ENCODE measurements at regions not wholly inside any gene's neighbourhood (a gene's known extent, or its start where the extent isn't known, plus 50 kb on each side); places are given as distances from the start of the nearest gene placed in this dataset.

GRCh38 chr6:102501615-102502014, 1108.1 kb downstream of the GRIK2 start:
- DNase-seq = no peak
- CTCF ChIA-PET = no interaction called here
- no peak overlapping the region for H3K4me3 Mint-ChIP-seq
- peaks cover 18% of the 10 kb centered on the region for H3K9me3 Mint-ChIP-seq
- no peak overlapping the region for H3K27ac Mint-ChIP-seq
- no peaks in the 10 kb centered on the region for H3K27me3 Mint-ChIP-seq (ENCODE audit: low read depth)
- no peaks in the 10 kb centered on the region for H3K4me1 Mint-ChIP-seq (ENCODE audit: low read depth)
- no peaks in the 10 kb centered on the region for H3K36me3 Mint-ChIP-seq (ENCODE audit: low read depth)
- intact Hi-C loops (cut with micrococcal nuclease) = no loop called here

GRCh38 chr6:102494808-102495207, 1101.3 kb downstream of the GRIK2 start:
- Mint-ChIP-seq H3K9me3 (peaks cover 4% of the 10 kb centered on the region), H3K4me1 (ENCODE audit: low read depth) (no peaks in the 10 kb centered on the region), H3K4me3 (no peak overlapping the region), H3K27ac (no peak overlapping the region), H3K27me3 (ENCODE audit: low read depth) (no peaks in the 10 kb centered on the region), H3K36me3 (ENCODE audit: low read depth) (no peaks in the 10 kb centered on the region)
- DNase-seq = no peak
- CTCF ChIA-PET = no interaction called here
- intact Hi-C loops (cut with micrococcal nuclease) = no loop called here

- Mint-ChIP-seq H3K27ac (no peak overlapping the region), H3K9me3 (peaks cover 4% of the 10 kb centered on the region), H3K4me1 (ENCODE audit: low read depth) (no peaks in the 10 kb centered on the region), H3K4me3 (no peak overlapping the region), H3K36me3 (ENCODE audit: low read depth) (no peaks in the 10 kb centered on the region), H3K27me3 (ENCODE audit: low read depth) (no peaks in the 10 kb centered on the region)
- CTCF ChIA-PET = no interaction called here
- intact Hi-C loops (cut with micrococcal nuclease) = no loop called here
- DNase-seq = no peak
Measured at GRCh38 chr6:102493485-102493884, 1100.0 kb downstream of the GRIK2 start.

GRCh38 chr6:102488729-102489128, 1095.2 kb downstream of the GRIK2 start:
- Mint-ChIP-seq H3K27ac (no peak overlapping the region), H3K4me1 (ENCODE audit: low read depth) (no peaks in the 10 kb centered on the region), H3K27me3 (ENCODE audit: low read depth) (no peaks in the 10 kb centered on the region), H3K9me3 (no peaks in the 10 kb centered on the region), H3K4me3 (no peak overlapping the region), H3K36me3 (ENCODE audit: low read depth) (no peaks in the 10 kb centered on the region)
- intact Hi-C loops (cut with micrococcal nuclease) = no loop called here
- CTCF ChIA-PET = no interaction called here
- no peak for DNase-seq

GRCh38 chr6:102485480-102485879, 1092.0 kb downstream of the GRIK2 start:
- no peaks in the 10 kb centered on the region for H3K27me3 Mint-ChIP-seq (ENCODE audit: low read depth)
- DNase-seq = no peak
- intact Hi-C loops (cut with micrococcal nuclease) = no loop called here
- no peaks in the 10 kb centered on the region for H3K9me3 Mint-ChIP-seq
- no peaks in the 10 kb centered on the region for H3K36me3 Mint-ChIP-seq (ENCODE audit: low read depth)
- H3K4me3 Mint-ChIP-seq = no peak overlapping the region
- no peak overlapping the region for H3K27ac Mint-ChIP-seq
- no peaks in the 10 kb centered on the region for H3K4me1 Mint-ChIP-seq (ENCODE audit: low read depth)
- CTCF ChIA-PET = no interaction called here

GRCh38 chr6:102474041-102474807, 1080.7 kb downstream of the GRIK2 start:
- intact Hi-C loops (cut with micrococcal nuclease) = no loop called here
- Mint-ChIP-seq H3K27ac (no peak overlapping the region), H3K9me3 (no peaks in the 10 kb centered on the region), H3K4me3 (no peak overlapping the region), H3K36me3 (ENCODE audit: low read depth) (no peaks in the 10 kb centered on the region), H3K4me1 (ENCODE audit: low read depth) (no peaks in the 10 kb centered on the region), H3K27me3 (ENCODE audit: low read depth) (no peaks in the 10 kb centered on the region)
- CTCF ChIA-PET = no interaction called here
- DNase-seq = no peak

DNA sequence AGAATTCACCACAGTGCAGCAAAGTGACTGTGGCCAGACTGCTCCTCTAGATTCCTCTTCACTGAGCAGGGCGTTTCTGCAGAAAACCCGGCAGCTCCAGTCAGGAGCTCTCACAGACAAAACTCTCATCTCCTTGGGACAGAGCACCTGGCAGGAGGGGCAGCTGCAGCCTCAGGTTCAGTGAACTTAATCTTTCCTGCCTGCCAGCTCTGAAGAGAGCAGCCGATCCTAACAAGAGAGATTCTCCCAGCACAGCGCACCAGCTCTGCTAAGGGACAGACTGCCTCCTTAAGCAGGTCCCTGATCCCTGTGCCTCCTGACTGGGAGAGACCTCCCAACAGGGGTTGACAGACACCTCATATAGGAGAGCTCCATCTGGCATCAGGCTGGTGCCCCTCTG, 1065.5 kb downstream of the GRIK2 start:
- no peaks in the 10 kb centered on the region for H3K36me3 Mint-ChIP-seq (ENCODE audit: low read depth)
- no peaks in the 10 kb centered on the region for H3K27me3 Mint-ChIP-seq (ENCODE audit: low read depth)
- H3K9me3 Mint-ChIP-seq = peaks cover 6% of the 10 kb centered on the region
- H3K27ac Mint-ChIP-seq = no peak overlapping the region
- H3K4me1 Mint-ChIP-seq (ENCODE audit: low read depth) = no peaks in the 10 kb centered on the region
- intact Hi-C loops (cut with micrococcal nuclease) = no loop called here
- H3K4me3 Mint-ChIP-seq = no peak overlapping the region
- DNase-seq = no peak
- CTCF ChIA-PET = no interaction called here

- H3K36me3 Mint-ChIP-seq (ENCODE audit: low read depth) = no peaks in the 10 kb centered on the region
- H3K4me3 Mint-ChIP-seq = no peak overlapping the region
- no peaks in the 10 kb centered on the region for H3K4me1 Mint-ChIP-seq (ENCODE audit: low read depth)
- DNase-seq = no peak
- H3K27ac Mint-ChIP-seq = no peak overlapping the region
- H3K9me3 Mint-ChIP-seq = peaks cover 2% of the 10 kb centered on the region
- CTCF ChIA-PET = no interaction called here
- intact Hi-C loops (cut with micrococcal nuclease) = no loop called here
- H3K27me3 Mint-ChIP-seq (ENCODE audit: low read depth) = no peaks in the 10 kb centered on the region
Measured at GRCh38 chr6:102438171-102438570, 1044.7 kb downstream of the GRIK2 start.

- CTCF ChIA-PET = no interaction called here
- no peaks in the 10 kb centered on the region for H3K4me1 Mint-ChIP-seq (ENCODE audit: low read depth)
- no peak overlapping the region for H3K27ac Mint-ChIP-seq
- DNase-seq = no peak
- no peaks in the 10 kb centered on the region for H3K36me3 Mint-ChIP-seq (ENCODE audit: low read depth)
- H3K27me3 Mint-ChIP-seq (ENCODE audit: low read depth) = no peaks in the 10 kb centered on the region
- intact Hi-C loops (cut with micrococcal nuclease) = no loop called here
- H3K9me3 Mint-ChIP-seq = peaks cover 3% of the 10 kb centered on the region
- no peak overlapping the region for H3K4me3 Mint-ChIP-seq
Measured at GRCh38 chr6:102417368-102417998, 1024.0 kb downstream of the GRIK2 start.

- CTCF ChIA-PET = no interaction called here
- no peaks in the 10 kb centered on the region for H3K36me3 Mint-ChIP-seq (ENCODE audit: low read depth)
- H3K4me1 Mint-ChIP-seq (ENCODE audit: low read depth) = no peaks in the 10 kb centered on the region
- H3K27ac Mint-ChIP-seq = no peak overlapping the region
- no peak overlapping the region for H3K4me3 Mint-ChIP-seq
- H3K27me3 Mint-ChIP-seq (ENCODE audit: low read depth) = no peaks in the 10 kb centered on the region
- no peaks in the 10 kb centered on the region for H3K9me3 Mint-ChIP-seq
- intact Hi-C loops (cut with micrococcal nuclease) = no loop called here
- no peak for DNase-seq
Measured at GRCh38 chr6:102415891-102416290, 1022.4 kb downstream of the GRIK2 start.

- intact Hi-C loops (cut with micrococcal nuclease) = no loop called here
- peaks cover 3% of the 10 kb centered on the region for H3K9me3 Mint-ChIP-seq
- CTCF ChIA-PET = no interaction called here
- H3K27me3 Mint-ChIP-seq (ENCODE audit: low read depth) = no peaks in the 10 kb centered on the region
- no peak overlapping the region for H3K4me3 Mint-ChIP-seq
- no peak for DNase-seq
- no peaks in the 10 kb centered on the region for H3K4me1 Mint-ChIP-seq (ENCODE audit: low read depth)
- H3K36me3 Mint-ChIP-seq (ENCODE audit: low read depth) = no peaks in the 10 kb centered on the region
- no peak overlapping the region for H3K27ac Mint-ChIP-seq
Measured at GRCh38 chr6:102411796-102412195, 1018.3 kb downstream of the GRIK2 start.

DNA sequence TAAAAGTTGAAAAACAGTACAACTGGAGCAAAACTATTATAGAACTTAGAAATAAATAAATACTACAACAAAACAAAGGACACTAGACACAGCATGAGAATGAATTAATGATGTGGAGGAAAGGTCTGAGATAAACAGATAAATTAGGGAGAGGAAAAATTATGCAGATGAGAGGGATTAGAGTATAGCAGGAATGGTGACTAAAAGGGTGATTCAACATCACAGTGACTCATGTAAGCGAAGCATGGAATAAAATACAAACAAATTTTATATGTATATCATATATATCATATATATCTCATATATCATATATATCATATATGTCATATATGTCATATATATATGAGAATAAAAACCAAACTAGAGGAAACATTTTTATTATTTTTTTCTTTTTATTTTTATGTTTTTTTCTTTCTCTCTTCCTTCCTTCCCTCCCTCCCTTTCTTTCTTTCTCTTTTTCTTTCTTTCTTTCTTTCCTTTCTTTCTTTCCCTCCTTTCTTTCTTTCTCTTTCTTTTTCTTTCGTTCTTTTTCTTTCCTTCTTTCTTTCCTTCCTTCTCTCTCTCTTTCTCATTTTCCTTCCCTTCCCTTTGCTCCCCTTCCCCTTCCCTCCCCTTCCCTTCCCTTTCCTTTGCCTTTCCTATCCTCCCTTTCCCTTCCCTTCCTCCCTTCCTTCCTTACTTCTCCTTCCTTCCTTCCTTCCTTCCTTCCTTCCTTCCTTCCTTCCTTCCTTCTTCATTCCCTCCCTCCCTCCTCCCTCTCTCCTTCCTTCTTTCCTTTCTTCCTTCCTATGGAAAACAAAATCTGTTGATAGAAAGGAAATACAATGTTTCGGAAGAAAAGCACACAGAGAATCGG, 1014.6 kb downstream of the GRIK2 start:
- Mint-ChIP-seq H3K4me1 (ENCODE audit: low read depth) (no peaks in the 10 kb centered on the region), H3K27me3 (ENCODE audit: low read depth) (no peaks in the 10 kb centered on the region), H3K36me3 (ENCODE audit: low read depth) (no peaks in the 10 kb centered on the region), H3K27ac (no peak overlapping the region), H3K9me3 (peaks cover 3% of the 10 kb centered on the region), H3K4me3 (no peak overlapping the region)
- CTCF ChIA-PET = no interaction called here
- DNase-seq = no peak
- intact Hi-C loops (cut with micrococcal nuclease) = no loop called here

DNA sequence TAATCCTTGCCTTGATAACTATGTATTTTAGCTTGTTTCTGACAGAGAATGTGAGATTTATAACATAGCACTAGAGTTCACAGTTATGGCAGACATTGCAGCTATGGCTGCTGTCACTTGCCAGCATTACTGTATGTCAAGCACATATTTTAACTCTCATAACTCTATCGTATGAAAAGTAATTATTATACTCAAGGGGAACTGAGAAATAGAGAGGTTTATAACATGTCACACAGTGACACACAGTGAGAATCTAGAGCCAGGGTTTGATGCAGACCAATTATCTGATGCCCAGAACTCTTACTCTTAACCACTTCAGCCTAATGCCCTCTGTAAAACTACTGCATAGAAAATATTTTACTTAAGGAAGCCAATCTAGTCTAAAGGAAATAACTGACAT, 1012.4 kb downstream of the GRIK2 start:
- Mint-ChIP-seq H3K4me1 (ENCODE audit: low read depth) (no peaks in the 10 kb centered on the region), H3K4me3 (no peak overlapping the region)

More for the DNA sequence above, 1012.4 kb downstream of the GRIK2 start:
- CTCF ChIA-PET = no interaction called here
- intact Hi-C loops (cut with micrococcal nuclease) = no loop called here
- no peak for DNase-seq
- Mint-ChIP-seq H3K36me3 (ENCODE audit: low read depth) (no peaks in the 10 kb centered on the region), H3K27ac (no peak overlapping the region), H3K9me3 (peaks cover 3% of the 10 kb centered on the region), H3K27me3 (ENCODE audit: low read depth) (no peaks in the 10 kb centered on the region)
